DND-41 (cell line): ENCODE measurements at regions not wholly inside any gene's neighbourhood (a gene's known extent, or its start where the extent isn't known, plus 50 kb on each side); places are given as distances from the start of the nearest gene placed in this dataset.

ENCODE experiments used
- EZH2 ChIP-seq: IDR thresholded peaks from 3 replicates; pipeline ENCODE4 v1.6.1; 2012; ENCODE audit warnings: borderline replicate concordance, low read depth, mild to moderate bottlenecking, moderate library complexity, low read length, inconsistent platforms; ENCODE audit not compliant: severe bottlenecking
- TF ChIP-seq, protein P1 (sequence below): IDR thresholded peaks from 2 replicates; pipeline ENCODE4 v1.5.1; 2012; ENCODE audit warnings: borderline replicate concordance, low read length, moderate library complexity, mild to moderate bottlenecking; ENCODE audit not compliant: poor library complexity, severe bottlenecking; ENCODE audit errors: extremely low read depth

DNA sequence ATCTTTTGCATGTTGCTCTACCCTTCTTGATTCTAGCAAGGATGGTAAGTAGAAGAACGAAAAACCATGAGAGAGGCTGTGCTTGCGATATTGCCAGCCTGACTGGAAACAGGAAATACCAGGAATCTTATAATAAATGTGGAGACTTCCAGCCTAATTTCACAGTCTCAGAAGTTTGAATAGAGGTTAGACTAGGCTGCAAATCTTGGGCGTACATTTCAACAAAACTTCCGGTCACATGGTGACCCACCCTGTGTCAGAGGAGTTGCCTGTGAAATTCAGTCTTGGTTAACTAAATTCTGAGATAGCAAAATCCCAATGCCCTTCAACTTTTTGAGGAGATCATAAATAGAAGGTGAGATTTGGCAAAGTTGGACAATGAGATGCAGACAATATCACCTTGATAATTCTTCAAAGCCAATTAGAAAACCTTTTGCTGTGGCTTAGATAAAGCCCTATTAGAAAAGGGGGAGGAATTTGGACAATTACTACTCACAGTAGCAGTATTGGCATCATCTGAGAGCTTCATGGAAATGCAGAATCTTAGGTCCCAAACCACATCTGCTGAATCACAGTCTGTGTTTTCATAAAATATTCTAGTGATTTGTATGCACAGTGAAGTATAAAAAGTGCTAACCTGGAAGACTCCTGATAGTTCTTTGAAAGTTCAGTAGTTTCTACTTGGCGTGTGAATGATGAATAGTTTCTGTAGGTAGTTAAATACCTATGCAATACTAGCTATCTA lies 262.0 kb upstream of the JAG1 start:
- TF ChIP-seq, protein P1, sequence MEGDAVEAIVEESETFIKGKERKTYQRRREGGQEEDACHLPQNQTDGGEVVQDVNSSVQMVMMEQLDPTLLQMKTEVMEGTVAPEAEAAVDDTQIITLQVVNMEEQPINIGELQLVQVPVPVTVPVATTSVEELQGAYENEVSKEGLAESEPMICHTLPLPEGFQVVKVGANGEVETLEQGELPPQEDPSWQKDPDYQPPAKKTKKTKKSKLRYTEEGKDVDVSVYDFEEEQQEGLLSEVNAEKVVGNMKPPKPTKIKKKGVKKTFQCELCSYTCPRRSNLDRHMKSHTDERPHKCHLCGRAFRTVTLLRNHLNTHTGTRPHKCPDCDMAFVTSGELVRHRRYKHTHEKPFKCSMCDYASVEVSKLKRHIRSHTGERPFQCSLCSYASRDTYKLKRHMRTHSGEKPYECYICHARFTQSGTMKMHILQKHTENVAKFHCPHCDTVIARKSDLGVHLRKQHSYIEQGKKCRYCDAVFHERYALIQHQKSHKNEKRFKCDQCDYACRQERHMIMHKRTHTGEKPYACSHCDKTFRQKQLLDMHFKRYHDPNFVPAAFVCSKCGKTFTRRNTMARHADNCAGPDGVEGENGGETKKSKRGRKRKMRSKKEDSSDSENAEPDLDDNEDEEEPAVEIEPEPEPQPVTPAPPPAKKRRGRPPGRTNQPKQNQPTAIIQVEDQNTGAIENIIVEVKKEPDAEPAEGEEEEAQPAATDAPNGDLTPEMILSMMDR, result no peak
- no peak for TF ChIP-seq EZH2
